ENCODE measurements at regions not wholly inside any gene's neighbourhood (a gene's known extent, or its start where the extent isn't known, plus 50 kb on each side); places are given as distances from the start of the nearest gene placed in this dataset.

- DNase-seq (ENCODE audit: low read depth, low spot score), result no peak
- Histone ChIP-seq H3K36me3 (ENCODE audit: control insufficient read depth in 1 of 2, insufficient read depth in 2 of 2, low read length in 2 of 2) (no peaks in the 10 kb centered on the region), H3K27ac (ENCODE audit: low read depth, low read length) (no peak overlapping the region), H3K9ac (ENCODE audit: low read length) (no peak overlapping the region), H3K79me2 (ENCODE audit: insufficient read depth, low read length) (no peaks in the 10 kb centered on the region), H3K4me3 (replicated peaks in 1 of 2; ENCODE audit: low read depth in 1 of 2, low read length in 2 of 2) (no peak overlapping the region), H4K20me1 (ENCODE audit: insufficient read depth) (no peaks in the 10 kb centered on the region), H3K9me2 (ENCODE audit: insufficient read depth) (no peaks in the 10 kb centered on the region), H3K27me3 (ENCODE audit: insufficient read depth, low read length) (0 out of 2 replicates have a peak, but pooled peaks cover 7% of the 10 kb centered on the region), H2AFZ (ENCODE audit: low read depth, low read length, poor library complexity, severe bottlenecking) (no peak overlapping the region), H3K4me2 (ENCODE audit: low read length) (no peak overlapping the region), H3K4me1 (ENCODE audit: control insufficient read depth in 1 of 2, insufficient read depth in 2 of 2, low read length in 2 of 2) (no peaks in the 10 kb centered on the region), H3K9me3 (ENCODE audit: control insufficient read depth in 1 of 2, insufficient read depth in 1 of 2, low read depth in 1 of 2, low read length in 2 of 2) (no peaks in the 10 kb centered on the region)
- ChIA-PET POLR2A (no interaction called here), RAD21 (ENCODE audit: low non-redundant PET in 1 of 2, low total read pairs in 2 of 2, uncharacterized antibody in 2 of 2, unreplicated experiment in 2 of 2) (no interaction called here), CTCF (no interaction called here)
- no peak for TF ChIP-seq SP1 (IDR thresholded peaks at IDR 0.05; ENCODE audit: low read depth)
- TF ChIP-seq EGR1 (IDR thresholded peaks at IDR 0.05; ENCODE audit: low read depth), result no peak
- TF ChIP-seq ELF1 (IDR thresholded peaks at IDR 0.05; ENCODE audit: borderline replicate concordance, low read depth), result no peak
- no peak for TF ChIP-seq MAX (IDR thresholded peaks at IDR 0.05)
- TF ChIP-seq ATF3 (IDR thresholded peaks at IDR 0.05), result no peak
- no peak for TF ChIP-seq RAD21 (IDR thresholded peaks at IDR 0.05; ENCODE audit: low read depth)
- TF ChIP-seq CTCF (IDR thresholded peaks at IDR 0.05 in 2 of 3, conservative IDR thresholded peaks at IDR 0.05 in 1 of 3; ENCODE audit: borderline replicate concordance in 1 of 3, insufficient read depth in 1 of 3, low read depth in 2 of 3, low read length in 2 of 3), result no peak
- no peak for TF ChIP-seq YY1 (IDR thresholded peaks at IDR 0.05; ENCODE audit: extremely low read depth, insufficient replicate concordance, low read depth, low read length)
- no peak for TF ChIP-seq FOSL1 (IDR thresholded peaks at IDR 0.05; ENCODE audit: low read depth)
- no TSS peak for BruUV-seq (replicated peaks)
- intact Hi-C loops (cut with micrococcal nuclease), result no loop called here
- ATAC-seq, result no peak
Measured at GRCh38 chr2:16816522-16816921, 150.9 kb upstream of the CYRIA start.

Data from HCT116 (cell line).